ENCODE measurements at regions not wholly inside any gene's neighbourhood (a gene's known extent, or its start where the extent isn't known, plus 50 kb on each side); places are given as distances from the start of the nearest gene placed in this dataset.

- ChIA-PET CTCF (no interaction called here), POLR2A (no interaction called here)
- Mint-ChIP-seq H3K27ac (no peak overlapping the region), H3K9me3 (no peaks in the 10 kb centered on the region), H3K27me3 (no peaks in the 10 kb centered on the region), H3K4me3 (no peak overlapping the region), H3K36me3 (ENCODE audit: low read depth) (no peaks in the 10 kb centered on the region), H3K4me1 (no peaks in the 10 kb centered on the region)
- TF ChIP-seq, protein P1, sequence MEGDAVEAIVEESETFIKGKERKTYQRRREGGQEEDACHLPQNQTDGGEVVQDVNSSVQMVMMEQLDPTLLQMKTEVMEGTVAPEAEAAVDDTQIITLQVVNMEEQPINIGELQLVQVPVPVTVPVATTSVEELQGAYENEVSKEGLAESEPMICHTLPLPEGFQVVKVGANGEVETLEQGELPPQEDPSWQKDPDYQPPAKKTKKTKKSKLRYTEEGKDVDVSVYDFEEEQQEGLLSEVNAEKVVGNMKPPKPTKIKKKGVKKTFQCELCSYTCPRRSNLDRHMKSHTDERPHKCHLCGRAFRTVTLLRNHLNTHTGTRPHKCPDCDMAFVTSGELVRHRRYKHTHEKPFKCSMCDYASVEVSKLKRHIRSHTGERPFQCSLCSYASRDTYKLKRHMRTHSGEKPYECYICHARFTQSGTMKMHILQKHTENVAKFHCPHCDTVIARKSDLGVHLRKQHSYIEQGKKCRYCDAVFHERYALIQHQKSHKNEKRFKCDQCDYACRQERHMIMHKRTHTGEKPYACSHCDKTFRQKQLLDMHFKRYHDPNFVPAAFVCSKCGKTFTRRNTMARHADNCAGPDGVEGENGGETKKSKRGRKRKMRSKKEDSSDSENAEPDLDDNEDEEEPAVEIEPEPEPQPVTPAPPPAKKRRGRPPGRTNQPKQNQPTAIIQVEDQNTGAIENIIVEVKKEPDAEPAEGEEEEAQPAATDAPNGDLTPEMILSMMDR (IDR thresholded peaks at IDR 0.05): no peak
- DNase-seq: no peak
- intact Hi-C loops (cut with micrococcal nuclease): no loop called here
- ATAC-seq (ENCODE audit: low read depth): no peak
Observed at GRCh38 chrX:68997511-68997910, 167.7 kb downstream of the PJA1 start.

DNA sequence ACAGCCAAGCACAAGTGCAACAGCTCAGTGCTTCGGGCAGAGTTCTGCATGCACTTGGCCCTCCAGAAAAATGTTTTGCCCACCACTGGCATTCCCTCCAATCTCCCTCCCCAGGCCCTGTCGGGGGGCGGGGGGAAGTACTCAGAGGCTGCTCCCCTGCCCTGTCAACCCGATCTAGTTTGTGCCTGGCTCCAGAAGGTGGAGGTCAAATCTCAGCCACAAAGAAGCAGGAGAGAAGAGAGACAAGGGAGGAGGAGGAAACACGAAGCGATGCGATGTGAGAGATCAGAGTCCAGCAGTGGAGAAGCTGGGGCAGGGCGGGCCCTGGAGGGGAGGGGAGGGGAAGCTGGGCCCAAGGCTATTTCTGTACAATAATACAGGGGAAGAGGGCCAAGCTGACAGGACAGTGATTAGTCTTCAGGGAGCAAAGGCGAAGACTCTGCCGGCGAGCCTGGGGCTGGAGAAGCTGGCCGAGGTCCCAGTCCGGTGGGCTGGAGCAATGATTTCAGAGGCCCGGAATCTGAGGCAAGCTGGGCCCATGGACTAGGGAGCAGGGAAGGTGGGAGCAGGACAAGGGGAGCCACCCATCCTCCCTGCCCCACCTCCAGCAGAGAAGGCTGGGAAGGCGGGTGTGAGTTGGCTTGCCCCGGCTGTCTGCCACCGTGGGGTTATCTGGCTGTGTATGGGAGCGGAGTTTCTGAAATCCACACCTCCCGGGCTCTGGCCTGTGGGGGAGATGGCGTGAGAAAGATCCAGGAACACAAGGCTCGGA, 167.1 kb downstream of the EFNB1 start:
- no peaks in the 10 kb centered on the region for H3K36me3 Mint-ChIP-seq (ENCODE audit: low read depth)

GRCh38 chrX:68995386-68995779, 166.6 kb downstream of the EFNB1 start:
- H3K27me3 Mint-ChIP-seq: no peaks in the 10 kb centered on the region
- H3K4me1 Mint-ChIP-seq: no peaks in the 10 kb centered on the region
- H3K4me3 Mint-ChIP-seq: no peak overlapping the region
- H3K9me3 Mint-ChIP-seq: no peaks in the 10 kb centered on the region
- ATAC-seq (ENCODE audit: low read depth) (no peak), DNase-seq (no peak)
- TF ChIP-seq, protein P1 (IDR thresholded peaks at IDR 0.05): no peak
- intact Hi-C loops (cut with micrococcal nuclease): no loop called here
- H3K36me3 Mint-ChIP-seq (ENCODE audit: low read depth): no peaks in the 10 kb centered on the region
- POLR2A ChIA-PET: no interaction called here
- CTCF ChIA-PET: no interaction called here
- no peak overlapping the region for H3K27ac Mint-ChIP-seq

More for the DNA sequence above, 167.1 kb downstream of the EFNB1 start:
- CTCF ChIA-PET: no interaction called here
- no peaks in the 10 kb centered on the region for H3K4me1 Mint-ChIP-seq
- intact Hi-C loops (cut with micrococcal nuclease): no loop called here
- POLR2A ChIA-PET: no interaction called here
- DNase-seq (no peak), ATAC-seq (ENCODE audit: low read depth) (no peak)
- H3K9me3 Mint-ChIP-seq: no peaks in the 10 kb centered on the region
- TF ChIP-seq, protein P1 (IDR thresholded peaks at IDR 0.05): no peak
- H3K27ac Mint-ChIP-seq: no peak overlapping the region
- no peaks in the 10 kb centered on the region for H3K27me3 Mint-ChIP-seq
- no peak overlapping the region for H3K4me3 Mint-ChIP-seq

DNA sequence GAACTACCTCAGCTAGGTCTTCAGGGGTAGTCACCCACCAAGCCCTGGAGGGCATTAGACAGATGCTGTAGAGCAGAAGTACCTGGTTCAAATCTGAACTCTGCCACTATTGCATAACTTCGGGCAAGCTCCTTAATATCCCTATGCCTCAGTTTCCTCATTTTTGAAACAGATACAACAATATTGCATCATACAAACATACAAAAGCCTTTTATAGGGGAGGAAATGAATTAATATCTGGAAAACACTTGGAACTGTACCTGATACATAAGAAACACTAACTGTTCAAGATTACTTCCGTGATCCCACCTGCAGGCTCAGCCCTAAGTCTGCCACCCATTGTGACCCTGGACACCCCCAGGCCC, 166.1 kb downstream of the EFNB1 start:
- DNase-seq (no peak), ATAC-seq (ENCODE audit: low read depth) (no peak)
- intact Hi-C loops (cut with micrococcal nuclease): no loop called here
- CTCF ChIA-PET: no interaction called here
- Mint-ChIP-seq H3K4me1 (no peaks in the 10 kb centered on the region), H3K4me3 (no peak overlapping the region), H3K36me3 (ENCODE audit: low read depth) (no peaks in the 10 kb centered on the region), H3K27me3 (no peaks in the 10 kb centered on the region), H3K9me3 (no peaks in the 10 kb centered on the region), H3K27ac (no peak overlapping the region)
- POLR2A ChIA-PET: no interaction called here
- TF ChIP-seq, protein P1 (IDR thresholded peaks at IDR 0.05): no peak

DNA sequence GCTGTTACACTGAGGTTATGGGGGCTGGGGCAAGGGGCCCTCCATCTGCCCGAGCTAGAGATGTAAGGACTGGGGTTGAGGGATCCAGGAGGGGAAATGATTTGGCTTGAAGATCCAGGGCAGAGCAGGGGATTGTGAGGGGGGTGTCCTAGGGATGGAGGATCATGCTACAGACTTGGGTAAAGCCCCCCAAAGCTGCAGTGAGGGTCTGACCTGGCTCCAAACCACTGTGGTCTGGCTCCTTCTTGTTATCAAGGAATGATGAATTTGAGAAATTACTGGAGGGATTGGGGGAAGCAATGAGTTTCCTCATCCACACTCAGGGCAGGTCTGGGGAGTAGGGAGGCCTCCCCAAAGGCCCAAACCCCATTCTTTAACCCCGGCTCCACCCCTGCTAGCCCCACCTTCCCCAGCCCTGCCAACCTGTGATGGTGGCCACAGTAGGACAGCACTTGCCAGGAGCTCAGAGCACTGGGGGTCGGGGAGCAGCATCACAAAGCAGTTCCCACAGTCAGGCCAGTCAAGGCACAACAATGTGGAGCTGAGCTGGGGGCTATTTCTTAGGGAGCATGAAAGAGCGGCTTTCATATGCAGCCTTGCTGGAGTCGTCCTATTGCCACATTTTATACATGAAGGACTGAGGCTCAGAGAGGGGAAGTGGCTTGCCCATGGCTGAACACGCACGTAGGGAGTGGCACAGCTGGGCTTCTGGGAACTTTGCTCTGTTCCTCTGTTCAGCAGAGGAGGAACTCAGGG, 165.5 kb downstream of the EFNB1 start:
- ChIA-PET POLR2A (no interaction called here), CTCF (no interaction called here)
- intact Hi-C loops (cut with micrococcal nuclease): no loop called here
- no peak overlapping the region for H3K27ac Mint-ChIP-seq
- TF ChIP-seq, protein P1 (IDR thresholded peaks at IDR 0.05): no peak
- no peaks in the 10 kb centered on the region for H3K9me3 Mint-ChIP-seq
- ATAC-seq (ENCODE audit: low read depth): no peak
- no peaks in the 10 kb centered on the region for H3K36me3 Mint-ChIP-seq (ENCODE audit: low read depth)
- no peak for DNase-seq
- H3K27me3 Mint-ChIP-seq: no peaks in the 10 kb centered on the region
- H3K4me3 Mint-ChIP-seq: no peak overlapping the region
- no peaks in the 10 kb centered on the region for H3K4me1 Mint-ChIP-seq

All from activated B cell treated with CpG ODN at 0.5 μM for 24 hours (primary cell).